GM12878 (cell line): ENCODE measurements at regions not wholly inside any gene's neighbourhood (a gene's known extent, or its start where the extent isn't known, plus 50 kb on each side); places are given as distances from the start of the nearest gene placed in this dataset.
A peak's percentile ranks its signal among the peaks of the same experiment; 100 is the strongest.

Source experiments
- BHLHE40 ChIP-seq, 2 experiments: fragments of 450-650 bp in 1 of 2; IDR thresholded peaks; 2 replicates each; pipeline ENCODE4 v1.6.1; 2011 to 2017; ENCODE audit warnings: low read depth in 2 of 2, borderline replicate concordance in 1 of 2, improper control_type of control experiment in 1 of 2, low read length in 1 of 2, mild to moderate bottlenecking in 1 of 2
- BMI1 ChIP-seq: fragments of 450-650 bp; IDR thresholded peaks from 2 replicates; pipeline ENCODE4 v1.6.1; 2016; ENCODE audit warnings: mild to moderate bottlenecking, moderate library complexity, borderline replicate concordance
- CBFB ChIP-seq: IDR thresholded peaks from 2 replicates; pipeline ENCODE4 v1.6.1; 2016; ENCODE audit warnings: antibody characterized with exemption, low read depth
- CHD2 ChIP-seq: IDR thresholded peaks from 2 replicates; pipeline ENCODE4 v1.6.1; 2011; ENCODE audit warnings: low read depth, low read length, improper control_type of control experiment, borderline replicate concordance
- CREB1 ChIP-seq: IDR thresholded peaks from 2 replicates; pipeline ENCODE4 v1.6.1; 2012; ENCODE audit warnings: low read depth, mild to moderate bottlenecking, inconsistent platforms
- EZH2 ChIP-seq: IDR thresholded peaks from 2 replicates; pipeline ENCODE4 v1.6.1; 2012; ENCODE audit warnings: low read depth, mild to moderate bottlenecking, control low read depth, inconsistent platforms, low read length, borderline replicate concordance; ENCODE audit not compliant: control insufficient read depth
- FOXM1 ChIP-seq: IDR thresholded peaks from 2 replicates; pipeline ENCODE4 v1.6.1; 2012; ENCODE audit warnings: low read depth, mild to moderate bottlenecking, inconsistent platforms, low read length, moderate library complexity
- HDGF ChIP-seq: fragments of 450-650 bp; IDR thresholded peaks from 2 replicates; pipeline ENCODE4 v1.6.1; 2016; ENCODE audit warnings: antibody characterized with exemption
- JUNB ChIP-seq: IDR thresholded peaks from 2 replicates; pipeline ENCODE4 v1.6.1; 2016; ENCODE audit warnings: antibody characterized with exemption, mild to moderate bottlenecking
- MEF2A ChIP-seq: IDR thresholded peaks from 2 replicates; pipeline ENCODE4 v1.6.1; 2011; ENCODE audit warnings: low read depth, mild to moderate bottlenecking, low read length, moderate library complexity; ENCODE audit not compliant: insufficient read depth
- MTA3 ChIP-seq: IDR thresholded peaks from 2 replicates; pipeline ENCODE4 v1.6.1; 2012; ENCODE audit warnings: low read length, inconsistent platforms, borderline replicate concordance
- NFIC ChIP-seq: IDR thresholded peaks from 2 replicates; pipeline ENCODE4 v1.6.1; 2012; ENCODE audit warnings: low read depth, mild to moderate bottlenecking, inconsistent platforms, low read length, moderate library complexity
- NFYA ChIP-seq: IDR thresholded peaks from 2 replicates; pipeline ENCODE4 v1.6.1; 2011; ENCODE audit warnings: low read depth, mild to moderate bottlenecking, low read length, improper control_type of control experiment, borderline replicate concordance
- POLR2A ChIP-seq: IDR thresholded peaks from 2 replicates; pipeline ENCODE4 v1.6.1; 2011; ENCODE audit warnings: low read depth, mild to moderate bottlenecking, low read length
- RELA ChIP-seq: fragments of 450-650 bp; IDR thresholded peaks from 2 replicates; pipeline ENCODE4 v1.8.0; 2014; ENCODE audit warnings: borderline replicate concordance; ENCODE audit not compliant: partially characterized antibody
- SPI1 ChIP-seq: IDR thresholded peaks from 2 replicates; pipeline ENCODE4 v1.6.1; 2011; ENCODE audit warnings: low read depth, mild to moderate bottlenecking, low read length, moderate library complexity, borderline replicate concordance; ENCODE audit not compliant: insufficient read depth
- TCF3 ChIP-seq: IDR thresholded peaks from 2 replicates; pipeline ENCODE4 v1.6.1; 2012; ENCODE audit warnings: low read depth, mild to moderate bottlenecking, low read length, borderline replicate concordance; ENCODE audit not compliant: insufficient read depth
- WRNIP1 ChIP-seq: IDR thresholded peaks from 2 replicates; pipeline ENCODE4 v1.6.1; 2011; ENCODE audit warnings: low read depth, low read length, improper control_type of control experiment, borderline replicate concordance
- YY1 ChIP-seq: IDR thresholded peaks from 2 replicates; pipeline ENCODE4 v1.6.1; 2011; ENCODE audit warnings: low read depth, mild to moderate bottlenecking, low read length
- ZBED1 ChIP-seq: IDR thresholded peaks from 2 replicates; pipeline ENCODE4 v1.6.1; 2016; ENCODE audit warnings: borderline replicate concordance
- TF ChIP-seq, protein P1 (sequence below): fragments of 450-650 bp; conservative IDR thresholded peaks from 2 replicates; pipeline ENCODE4 v1.6.1; 2017; ENCODE audit warnings: mild to moderate bottlenecking, moderate library complexity
- TF ChIP-seq, protein P2 (sequence below): fragments of 450-650 bp; IDR thresholded peaks from 2 replicates; pipeline ENCODE4 v1.6.1; 2016; ENCODE audit warnings: mild to moderate bottlenecking
- TF ChIP-seq, protein P3 (sequence below): fragments of 450-650 bp; IDR thresholded peaks from 2 replicates; pipeline ENCODE4 v1.6.1; 2017; ENCODE audit warnings: mild to moderate bottlenecking, low read depth, inconsistent platforms; ENCODE audit not compliant: poor library complexity, severe bottlenecking
- TF ChIP-seq, protein P4 (sequence below): IDR thresholded peaks from 2 replicates; pipeline ENCODE4 v1.6.1; 2011; ENCODE audit warnings: low read depth, low read length, improper control_type of control experiment, borderline replicate concordance
- TF ChIP-seq, protein P5 (sequence below): IDR thresholded peaks from 2 replicates; pipeline ENCODE4 v1.6.1; 2012; ENCODE audit warnings: low read depth, low read length, improper control_type of control experiment

DNA sequence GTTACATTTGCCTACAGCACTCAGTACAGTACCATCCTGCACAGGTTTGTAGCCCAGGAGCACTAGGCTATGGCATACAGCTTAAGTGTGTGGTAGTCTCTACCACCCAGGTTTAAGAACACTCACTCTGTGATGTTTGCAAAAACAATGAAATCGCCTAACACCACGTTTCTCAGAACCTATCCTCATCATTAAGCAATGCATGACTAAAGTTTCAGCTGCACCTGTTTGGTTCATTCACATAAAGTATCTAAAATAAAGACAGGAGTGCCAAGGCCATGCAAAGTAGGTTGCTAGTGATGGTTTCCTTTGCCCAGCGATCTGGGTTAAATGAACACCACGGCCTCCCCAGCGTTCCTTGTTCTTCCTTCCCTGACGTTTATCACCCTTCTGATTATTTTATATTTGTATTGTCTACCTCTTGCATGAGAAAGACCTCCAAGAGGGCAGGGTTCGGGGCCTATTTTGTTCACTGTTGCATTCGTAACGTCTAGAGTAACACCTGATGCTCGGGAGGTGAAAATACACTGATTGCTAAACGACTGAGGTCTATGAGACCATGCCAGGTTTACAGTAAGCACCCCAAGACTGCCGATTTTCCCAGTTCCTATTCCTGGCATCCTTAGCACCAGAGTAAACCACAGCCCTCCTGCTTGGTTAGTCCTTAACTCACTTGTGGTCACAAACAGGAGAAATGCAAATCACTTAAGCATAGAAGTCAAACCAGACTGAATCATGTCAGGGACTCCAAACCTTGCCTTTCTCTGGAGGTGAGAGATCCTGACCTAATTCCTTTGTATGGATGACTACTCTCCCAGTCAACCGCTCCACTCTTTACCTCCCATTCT is 204.1 kb upstream of the NFE2L3 start (continued):
- TF ChIP-seq WRNIP1 (no peak), HDGF (no peak), JUNB (no peak), NFIC (peak; percentile 37; the same call in 1 of the 2 replicates), TCF3 (no peak), BHLHE40 (IDR thresholded peaks at IDR 0.05; ENCODE audit: borderline replicate concordance in 1 of 2, low read depth in 2 of 2, low read length in 1 of 2) (peak in 1 of 2 experiments; percentile 21; a peak in 1 of 4 replicates), MTA3 (peak; percentile 62; the same call in 1 of the 2 replicates), MEF2A (peak; percentile 33; the same call in 1 of the 2 replicates), FOXM1 (no peak), SPI1 (peak; percentile 39; the same call in 1 of the 2 replicates), EZH2 (no peak), BMI1 (no peak), CHD2 (no peak), NFYA (no peak), CBFB (peak; percentile 55; the same call in 1 of the 2 replicates), ZBED1 (no peak), POLR2A (no peak), YY1 (no peak), RELA (no peak), CREB1 (no peak)
- TF ChIP-seq, protein P1, sequence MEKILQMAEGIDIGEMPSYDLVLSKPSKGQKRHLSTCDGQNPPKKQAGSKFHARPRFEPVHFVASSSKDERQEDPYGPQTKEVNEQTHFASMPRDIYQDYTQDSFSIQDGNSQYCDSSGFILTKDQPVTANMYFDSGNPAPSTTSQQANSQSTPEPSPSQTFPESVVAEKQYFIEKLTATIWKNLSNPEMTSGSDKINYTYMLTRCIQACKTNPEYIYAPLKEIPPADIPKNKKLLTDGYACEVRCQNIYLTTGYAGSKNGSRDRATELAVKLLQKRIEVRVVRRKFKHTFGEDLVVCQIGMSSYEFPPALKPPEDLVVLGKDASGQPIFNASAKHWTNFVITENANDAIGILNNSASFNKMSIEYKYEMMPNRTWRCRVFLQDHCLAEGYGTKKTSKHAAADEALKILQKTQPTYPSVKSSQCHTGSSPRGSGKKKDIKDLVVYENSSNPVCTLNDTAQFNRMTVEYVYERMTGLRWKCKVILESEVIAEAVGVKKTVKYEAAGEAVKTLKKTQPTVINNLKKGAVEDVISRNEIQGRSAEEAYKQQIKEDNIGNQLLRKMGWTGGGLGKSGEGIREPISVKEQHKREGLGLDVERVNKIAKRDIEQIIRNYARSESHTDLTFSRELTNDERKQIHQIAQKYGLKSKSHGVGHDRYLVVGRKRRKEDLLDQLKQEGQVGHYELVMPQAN: no peak
- TF ChIP-seq, protein P2, sequence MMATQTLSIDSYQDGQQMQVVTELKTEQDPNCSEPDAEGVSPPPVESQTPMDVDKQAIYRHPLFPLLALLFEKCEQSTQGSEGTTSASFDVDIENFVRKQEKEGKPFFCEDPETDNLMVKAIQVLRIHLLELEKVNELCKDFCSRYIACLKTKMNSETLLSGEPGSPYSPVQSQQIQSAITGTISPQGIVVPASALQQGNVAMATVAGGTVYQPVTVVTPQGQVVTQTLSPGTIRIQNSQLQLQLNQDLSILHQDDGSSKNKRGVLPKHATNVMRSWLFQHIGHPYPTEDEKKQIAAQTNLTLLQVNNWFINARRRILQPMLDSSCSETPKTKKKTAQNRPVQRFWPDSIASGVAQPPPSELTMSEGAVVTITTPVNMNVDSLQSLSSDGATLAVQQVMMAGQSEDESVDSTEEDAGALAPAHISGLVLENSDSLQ: no peak
- TF ChIP-seq, protein P3, sequence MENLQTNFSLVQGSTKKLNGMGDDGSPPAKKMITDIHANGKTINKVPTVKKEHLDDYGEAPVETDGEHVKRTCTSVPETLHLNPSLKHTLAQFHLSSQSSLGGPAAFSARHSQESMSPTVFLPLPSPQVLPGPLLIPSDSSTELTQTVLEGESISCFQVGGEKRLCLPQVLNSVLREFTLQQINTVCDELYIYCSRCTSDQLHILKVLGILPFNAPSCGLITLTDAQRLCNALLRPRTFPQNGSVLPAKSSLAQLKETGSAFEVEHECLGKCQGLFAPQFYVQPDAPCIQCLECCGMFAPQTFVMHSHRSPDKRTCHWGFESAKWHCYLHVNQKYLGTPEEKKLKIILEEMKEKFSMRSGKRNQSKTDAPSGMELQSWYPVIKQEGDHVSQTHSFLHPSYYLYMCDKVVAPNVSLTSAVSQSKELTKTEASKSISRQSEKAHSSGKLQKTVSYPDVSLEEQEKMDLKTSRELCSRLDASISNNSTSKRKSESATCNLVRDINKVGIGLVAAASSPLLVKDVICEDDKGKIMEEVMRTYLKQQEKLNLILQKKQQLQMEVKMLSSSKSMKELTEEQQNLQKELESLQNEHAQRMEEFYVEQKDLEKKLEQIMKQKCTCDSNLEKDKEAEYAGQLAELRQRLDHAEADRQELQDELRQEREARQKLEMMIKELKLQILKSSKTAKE: no peak
- TF ChIP-seq, protein P4, sequence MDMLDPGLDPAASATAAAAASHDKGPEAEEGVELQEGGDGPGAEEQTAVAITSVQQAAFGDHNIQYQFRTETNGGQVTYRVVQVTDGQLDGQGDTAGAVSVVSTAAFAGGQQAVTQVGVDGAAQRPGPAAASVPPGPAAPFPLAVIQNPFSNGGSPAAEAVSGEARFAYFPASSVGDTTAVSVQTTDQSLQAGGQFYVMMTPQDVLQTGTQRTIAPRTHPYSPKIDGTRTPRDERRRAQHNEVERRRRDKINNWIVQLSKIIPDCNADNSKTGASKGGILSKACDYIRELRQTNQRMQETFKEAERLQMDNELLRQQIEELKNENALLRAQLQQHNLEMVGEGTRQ: no peak
- TF ChIP-seq, protein P5, sequence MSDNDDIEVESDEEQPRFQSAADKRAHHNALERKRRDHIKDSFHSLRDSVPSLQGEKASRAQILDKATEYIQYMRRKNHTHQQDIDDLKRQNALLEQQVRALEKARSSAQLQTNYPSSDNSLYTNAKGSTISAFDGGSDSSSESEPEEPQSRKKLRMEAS: no peak
